ACC112 (cell line): ENCODE measurements at regions not wholly inside any gene's neighbourhood (a gene's known extent, or its start where the extent isn't known, plus 50 kb on each side); places are given as distances from the start of the nearest gene placed in this dataset.
"Not testable (repeated sequence)": the region's sequence is repeated elsewhere in the genome, so short reads cannot be mapped to it uniquely, and the experiment has no call there.

Experiments used
- H2AFZ ChIP-seq: fragments of 200-600 bp; sonication (generic); one replicate; pipeline ENCODE4 v1.6.0; 2017; ENCODE audit warnings: antibody characterized with exemption, low read length; ENCODE audit not compliant: unreplicated experiment
- H3K27ac ChIP-seq: fragments of 200-600 bp; sonication (generic); 2 replicates; pipeline ENCODE4 v1.5.1; 2014; ENCODE audit warnings: low read depth, mild to moderate bottlenecking, antibody characterized with exemption, low read length, moderate library complexity
- H3K27me3 ChIP-seq: fragments of 200-600 bp; sonication (generic); 2 replicates; pipeline ENCODE4 v1.6.1; 2014; ENCODE audit warnings: mild to moderate bottlenecking, antibody characterized with exemption, low read length, moderate library complexity, mixed read lengths; ENCODE audit not compliant: insufficient read depth
- H3K36me3 ChIP-seq: fragments of 200-600 bp; sonication (generic); 2 replicates; pipeline ENCODE4 v1.6.1; 2016; ENCODE audit warnings: mild to moderate bottlenecking, antibody characterized with exemption, low read length, moderate library complexity, mixed read lengths; ENCODE audit not compliant: insufficient read depth
- H3K4me1 ChIP-seq: fragments of 200-600 bp; sonication (generic); one replicate; pipeline ENCODE4 v1.6.1; 2016; ENCODE audit warnings: low read length, mixed read lengths; ENCODE audit not compliant: insufficient read depth, unreplicated experiment, control insufficient read depth
- H3K4me3 ChIP-seq: fragments of 200-600 bp; sonication (generic); 2 replicates; pipeline ENCODE4 v1.5.1; 2014; ENCODE audit warnings: mild to moderate bottlenecking, low read depth, low read length
- H3K79me2 ChIP-seq: fragments of 200-600 bp; sonication (generic); one replicate; pipeline ENCODE4 v1.6.0; 2016; ENCODE audit warnings: low read length; ENCODE audit not compliant: control insufficient read depth, unreplicated experiment, insufficient read depth

- H3K36me3 ChIP-seq, H2AFZ ChIP-seq, H3K27me3 ChIP-seq, H3K4me1 ChIP-seq, H3K4me3 ChIP-seq, H3K27ac ChIP-seq, H3K79me2 ChIP-seq: not testable (repeated sequence)
Measured at GRCh38 chr5:136565050-136565449, 199.7 kb upstream of the TRPC7 start.

GRCh38 chr5:136564431-136564830, 199.1 kb upstream of the TRPC7 start:
- H3K27ac ChIP-seq, H2AFZ ChIP-seq: not testable (repeated sequence)

GRCh38 chr5:136563489-136563888, 198.1 kb upstream of the TRPC7 start:
- H3K79me2 ChIP-seq: no peaks in the 10 kb centered on the region
- H2AFZ ChIP-seq: no peak overlapping the region
- 0 out of 2 replicates have a peak, but pooled peaks cover 7% of the 10 kb centered on the region for H3K27me3 ChIP-seq
- H3K36me3 ChIP-seq: no peaks in the 10 kb centered on the region
- H3K27ac ChIP-seq: no peak overlapping the region
- no peaks in the 10 kb centered on the region for H3K4me1 ChIP-seq
- H3K4me3 ChIP-seq: no peak overlapping the region

More at GRCh38 chr5:136564431-136564830, 199.1 kb upstream of the TRPC7 start:
- H3K27me3 ChIP-seq, H3K36me3 ChIP-seq, H3K4me3 ChIP-seq, H3K79me2 ChIP-seq, H3K4me1 ChIP-seq: not testable (repeated sequence)

- Histone ChIP-seq H3K79me2 (no peaks in the 10 kb centered on the region), H3K4me1 (no peaks in the 10 kb centered on the region), H3K27me3 (0 out of 2 replicates have a peak, but pooled peaks cover 7% of the 10 kb centered on the region), H2AFZ (no peak overlapping the region), H3K27ac (no peak overlapping the region), H3K4me3 (no peak overlapping the region), H3K36me3 (no peaks in the 10 kb centered on the region)
Measured at GRCh38 chr5:136560126-136560525, 194.8 kb upstream of the TRPC7 start.

GRCh38 chr5:136559651-136560050, 194.3 kb upstream of the TRPC7 start:
- no peak overlapping the region for H2AFZ ChIP-seq
- no peaks in the 10 kb centered on the region for H3K36me3 ChIP-seq
- no peak overlapping the region for H3K27ac ChIP-seq
- H3K4me3 ChIP-seq: no peak overlapping the region
- 0 out of 2 replicates have a peak, but pooled peaks cover 7% of the 10 kb centered on the region for H3K27me3 ChIP-seq
- no peaks in the 10 kb centered on the region for H3K4me1 ChIP-seq
- no peaks in the 10 kb centered on the region for H3K79me2 ChIP-seq

- H3K4me3 ChIP-seq, H3K79me2 ChIP-seq, H3K27me3 ChIP-seq, H3K27ac ChIP-seq, H3K36me3 ChIP-seq, H3K4me1 ChIP-seq, H2AFZ ChIP-seq: not testable (repeated sequence)
Measured at GRCh38 chr5:136547096-136547495, 181.8 kb upstream of the TRPC7 start.

GRCh38 chr5:136546441-136546840, 181.1 kb upstream of the TRPC7 start:
- H3K4me3 ChIP-seq, H2AFZ ChIP-seq, H3K4me1 ChIP-seq, H3K27ac ChIP-seq, H3K36me3 ChIP-seq, H3K79me2 ChIP-seq, H3K27me3 ChIP-seq: not testable (repeated sequence)

- not testable (repeated sequence) for H3K27ac ChIP-seq, H3K4me3 ChIP-seq, H2AFZ ChIP-seq, H3K36me3 ChIP-seq, H3K4me1 ChIP-seq, H3K27me3 ChIP-seq, H3K79me2 ChIP-seq
Measured at GRCh38 chr5:136545031-136545430, 179.7 kb upstream of the TRPC7 start.

GRCh38 chr5:136538534-136538933, 173.2 kb upstream of the TRPC7 start:
- no peaks in the 10 kb centered on the region for H3K36me3 ChIP-seq
- H3K4me1 ChIP-seq: no peaks in the 10 kb centered on the region
- no peak overlapping the region for H2AFZ ChIP-seq
- H3K4me3 ChIP-seq: no peak overlapping the region
- no peak overlapping the region for H3K27ac ChIP-seq
- no peaks in the 10 kb centered on the region for H3K79me2 ChIP-seq
- peaks cover 7% of the 10 kb centered on the region; the same call in 1 of the 2 replicates for H3K27me3 ChIP-seq

- no peak overlapping the region for H3K4me3 ChIP-seq
- no peaks in the 10 kb centered on the region for H3K4me1 ChIP-seq
- no peaks in the 10 kb centered on the region for H3K36me3 ChIP-seq
- H2AFZ ChIP-seq: no peak overlapping the region
- H3K27me3 ChIP-seq: peaks cover 30% of the 10 kb centered on the region
- H3K79me2 ChIP-seq: no peaks in the 10 kb centered on the region
- no peak overlapping the region for H3K27ac ChIP-seq
Measured at GRCh38 chr5:136529081-136529480, 163.7 kb upstream of the TRPC7 start.

- no peaks in the 10 kb centered on the region for H3K36me3 ChIP-seq
- H3K79me2 ChIP-seq: no peaks in the 10 kb centered on the region
- H3K4me1 ChIP-seq: no peaks in the 10 kb centered on the region
- peaks cover 30% of the 10 kb centered on the region for H3K27me3 ChIP-seq
- no peak overlapping the region for H3K27ac ChIP-seq
- H3K4me3 ChIP-seq: no peak overlapping the region
- H2AFZ ChIP-seq: no peak overlapping the region
Measured at GRCh38 chr5:136528481-136529030, 163.2 kb upstream of the TRPC7 start.
